Tibial nerve (tissue), 4 donors: ENCODE measurements at regions not wholly inside any gene's neighbourhood (a gene's known extent, or its start where the extent isn't known, plus 50 kb on each side); places are given as distances from the start of the nearest gene placed in this dataset.

Experiments
- CTCF ChIP-seq, 5 experiments: fragments of 200-600 bp in 3 of 5; fragments of 450-650 bp in 2 of 5; sonication (generic) in 3 of 5; IDR thresholded peaks; one replicate each; pipeline ENCODE4 v1.5.1; 2016 to 2019; ENCODE audit warnings: antibody characterized with exemption in 5 of 5, mild to moderate bottlenecking in 3 of 5, moderate library complexity in 2 of 5
- EP300 ChIP-seq, 2 donors: sonication (generic); formaldehyde crosslinking; IDR thresholded peaks; one replicate each; pipeline ENCODE4 v1.6.1; 2017; ENCODE audit warnings: antibody characterized with exemption in 2 of 2, mild to moderate bottlenecking in 1 of 2
- POLR2A ChIP-seq, 2 donors: fragments of 450-650 bp; IDR thresholded peaks; one replicate each; pipeline ENCODE4 v1.6.1; 2017; ENCODE audit warnings: antibody characterized with exemption in 2 of 2, mild to moderate bottlenecking in 2 of 2, moderate library complexity in 2 of 2

GRCh38 chr4:182968917-182969650 is 51.9 kb upstream of the DCTD start:
- no peak for TF ChIP-seq CTCF (IDR thresholded peaks at IDR 0.05)
- no peak for TF ChIP-seq POLR2A (IDR thresholded peaks at IDR 0.05)
- no peak for TF ChIP-seq EP300 (IDR thresholded peaks at IDR 0.05)
